ENCODE measurements at regions not wholly inside any gene's neighbourhood (a gene's known extent, or its start where the extent isn't known, plus 50 kb on each side); places are given as distances from the start of the nearest gene placed in this dataset.

DNA sequence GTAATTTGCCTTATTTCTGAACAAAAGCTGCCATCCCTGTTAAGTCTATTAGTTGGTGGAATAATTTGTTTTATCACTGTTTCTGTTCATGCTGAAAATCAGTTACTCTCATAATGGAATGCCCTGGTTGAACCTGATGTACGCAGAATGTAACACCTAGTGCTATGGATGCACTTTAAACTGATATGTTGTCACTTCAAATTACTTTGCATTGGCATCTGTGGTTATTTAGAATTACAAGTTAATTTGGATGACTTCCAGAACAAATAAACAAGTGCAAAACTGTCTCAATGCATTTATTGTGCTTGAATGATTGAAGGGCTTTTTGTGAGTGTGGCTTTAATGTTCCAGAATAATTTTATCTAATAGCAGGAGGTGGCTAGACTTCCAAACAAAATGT lies 368.2 kb upstream of the SLITRK5 start:
- H3K4me1 Mint-ChIP-seq = no peaks in the 10 kb centered on the region
- WGBS, 2 experiments (ENCODE audit: insufficient coverage in 1 of 2, insufficient read length in 1 of 2) = 77% methylated on average over 1 of the region's 1 CpG; no CpG with 5 or more reads in 1 of the 2 experiments
- no peaks in the 10 kb centered on the region for H3K9me3 ChIP-seq (ENCODE audit: control insufficient read depth, low read length)
- no peak overlapping the region for H3K4me3 Mint-ChIP-seq
- no peaks in the 10 kb centered on the region for H3K9me3 Mint-ChIP-seq
- H3K27ac Mint-ChIP-seq = no peak overlapping the region
- TF ChIP-seq, protein P1, sequence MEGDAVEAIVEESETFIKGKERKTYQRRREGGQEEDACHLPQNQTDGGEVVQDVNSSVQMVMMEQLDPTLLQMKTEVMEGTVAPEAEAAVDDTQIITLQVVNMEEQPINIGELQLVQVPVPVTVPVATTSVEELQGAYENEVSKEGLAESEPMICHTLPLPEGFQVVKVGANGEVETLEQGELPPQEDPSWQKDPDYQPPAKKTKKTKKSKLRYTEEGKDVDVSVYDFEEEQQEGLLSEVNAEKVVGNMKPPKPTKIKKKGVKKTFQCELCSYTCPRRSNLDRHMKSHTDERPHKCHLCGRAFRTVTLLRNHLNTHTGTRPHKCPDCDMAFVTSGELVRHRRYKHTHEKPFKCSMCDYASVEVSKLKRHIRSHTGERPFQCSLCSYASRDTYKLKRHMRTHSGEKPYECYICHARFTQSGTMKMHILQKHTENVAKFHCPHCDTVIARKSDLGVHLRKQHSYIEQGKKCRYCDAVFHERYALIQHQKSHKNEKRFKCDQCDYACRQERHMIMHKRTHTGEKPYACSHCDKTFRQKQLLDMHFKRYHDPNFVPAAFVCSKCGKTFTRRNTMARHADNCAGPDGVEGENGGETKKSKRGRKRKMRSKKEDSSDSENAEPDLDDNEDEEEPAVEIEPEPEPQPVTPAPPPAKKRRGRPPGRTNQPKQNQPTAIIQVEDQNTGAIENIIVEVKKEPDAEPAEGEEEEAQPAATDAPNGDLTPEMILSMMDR (conservative IDR thresholded peaks at IDR 0.05) = no peak
- H3K27me3 ChIP-seq (ENCODE audit: control insufficient read depth, insufficient read depth, low read length, poor library complexity, severe bottlenecking) = no peaks in the 10 kb centered on the region
- no peaks in the 10 kb centered on the region for H3K4me1 ChIP-seq (ENCODE audit: control insufficient read depth, insufficient read depth, low read length)
- H3K27ac ChIP-seq (ENCODE audit: low read depth, low read length) = no peak overlapping the region
- no peaks in the 10 kb centered on the region for H3K36me3 ChIP-seq (ENCODE audit: control insufficient read depth, insufficient read depth, low read length)
- no peak overlapping the region for H3K4me3 ChIP-seq (ENCODE audit: low read length)
- no peaks in the 10 kb centered on the region for H3K36me3 Mint-ChIP-seq (ENCODE audit: low read depth)
- H3K9ac ChIP-seq (ENCODE audit: extremely low read depth, low read length, poor library complexity, severe bottlenecking) = no peak overlapping the region
- DNase-seq = no peak
- H3K27me3 Mint-ChIP-seq (ENCODE audit: insufficient read depth) = no peaks in the 10 kb centered on the region

DNA sequence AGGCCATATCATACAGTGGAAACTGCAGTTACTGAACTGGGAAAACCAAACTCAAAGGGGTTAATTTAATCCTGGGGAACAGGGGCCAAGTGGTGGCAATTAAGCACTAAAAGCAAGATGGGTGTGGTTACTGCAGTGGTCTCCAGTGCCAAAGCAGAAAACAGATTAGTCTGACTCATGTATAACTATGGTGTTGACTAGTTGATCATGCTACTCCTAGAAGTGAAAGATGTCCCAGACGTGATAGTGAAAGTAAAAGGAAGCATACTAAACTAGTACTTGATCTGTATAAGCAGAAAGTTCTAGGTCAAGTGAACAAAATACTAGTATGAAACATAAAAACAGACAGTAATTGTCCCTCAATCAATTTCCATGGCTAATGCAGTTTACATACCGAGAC lies 360.0 kb upstream of the SLITRK5 start:
- no peak overlapping the region for H3K27ac Mint-ChIP-seq
- Histone ChIP-seq H3K4me3 (ENCODE audit: low read length) (no peak overlapping the region), H3K27ac (ENCODE audit: low read depth, low read length) (no peak overlapping the region), H3K9ac (ENCODE audit: extremely low read depth, low read length, poor library complexity, severe bottlenecking) (no peak overlapping the region), H3K9me3 (ENCODE audit: control insufficient read depth, low read length) (no peaks in the 10 kb centered on the region), H3K27me3 (ENCODE audit: control insufficient read depth, insufficient read depth, low read length, poor library complexity, severe bottlenecking) (no peaks in the 10 kb centered on the region), H3K36me3 (ENCODE audit: control insufficient read depth, insufficient read depth, low read length) (no peaks in the 10 kb centered on the region), H3K4me1 (ENCODE audit: control insufficient read depth, insufficient read depth, low read length) (no peaks in the 10 kb centered on the region)
- H3K27me3 Mint-ChIP-seq (ENCODE audit: insufficient read depth) = no peaks in the 10 kb centered on the region
- TF ChIP-seq, protein P1 (conservative IDR thresholded peaks at IDR 0.05) = no peak
- 95 to 100% methylated on average over 1 to 2 of the region's 2 CpGs for WGBS, 2 experiments (ENCODE audit: insufficient coverage in 1 of 2, insufficient read length in 1 of 2)
- H3K4me1 Mint-ChIP-seq = no peaks in the 10 kb centered on the region
- DNase-seq = no peak
- H3K9me3 Mint-ChIP-seq = no peaks in the 10 kb centered on the region
- H3K4me3 Mint-ChIP-seq = no peak overlapping the region
- no peaks in the 10 kb centered on the region for H3K36me3 Mint-ChIP-seq (ENCODE audit: low read depth)

DNA sequence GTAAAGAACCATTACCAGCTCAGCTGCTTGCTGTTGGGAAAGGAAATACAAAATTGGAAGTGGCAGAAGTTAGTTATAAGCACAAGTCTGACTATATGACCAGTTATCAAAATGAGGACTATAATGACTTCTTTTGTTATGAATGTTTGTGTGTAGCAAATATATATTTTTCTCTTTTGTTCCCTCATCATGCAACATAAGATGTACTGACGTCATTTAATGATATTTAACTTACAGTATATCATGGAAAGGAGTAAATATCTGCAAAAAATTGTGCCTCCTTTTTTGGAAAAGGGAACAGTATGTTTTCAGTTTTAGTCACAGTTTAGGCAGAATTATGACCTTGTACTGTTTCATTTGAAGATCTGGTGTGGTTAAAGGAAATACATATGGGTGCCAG lies 356.3 kb upstream of the SLITRK5 start:
- WGBS, 2 experiments (ENCODE audit: insufficient coverage in 1 of 2, insufficient read length in 1 of 2) = no CpG with 5 or more reads among the region's 1 CpG
- no peak overlapping the region for H3K27ac Mint-ChIP-seq

More for the DNA sequence above, 356.3 kb upstream of the SLITRK5 start:
- no peak for DNase-seq
- H3K27me3 ChIP-seq (ENCODE audit: control insufficient read depth, insufficient read depth, low read length, poor library complexity, severe bottlenecking) = no peaks in the 10 kb centered on the region
- Mint-ChIP-seq H3K9me3 (peaks cover 2% of the 10 kb centered on the region), H3K27me3 (ENCODE audit: insufficient read depth) (no peaks in the 10 kb centered on the region), H3K4me3 (no peak overlapping the region), H3K4me1 (no peaks in the 10 kb centered on the region), H3K36me3 (ENCODE audit: low read depth) (peaks cover 2% of the 10 kb centered on the region)
- H3K9ac ChIP-seq (ENCODE audit: extremely low read depth, low read length, poor library complexity, severe bottlenecking) = no peak overlapping the region
- no peaks in the 10 kb centered on the region for H3K9me3 ChIP-seq (ENCODE audit: control insufficient read depth, low read length)
- H3K36me3 ChIP-seq (ENCODE audit: control insufficient read depth, insufficient read depth, low read length) = no peaks in the 10 kb centered on the region
- no peaks in the 10 kb centered on the region for H3K4me1 ChIP-seq (ENCODE audit: control insufficient read depth, insufficient read depth, low read length)
- TF ChIP-seq, protein P1 (conservative IDR thresholded peaks at IDR 0.05) = no peak
- no peak overlapping the region for H3K27ac ChIP-seq (ENCODE audit: low read depth, low read length)
- no peak overlapping the region for H3K4me3 ChIP-seq (ENCODE audit: low read length)

Data from endodermal cell (in vitro differentiated cells).